ENCODE measurements at regions not wholly inside any gene's neighbourhood (a gene's known extent, or its start where the extent isn't known, plus 50 kb on each side); places are given as distances from the start of the nearest gene placed in this dataset.

GRCh38 chr5:92002721-92003274, 619.7 kb upstream of the ARRDC3 start:
- TF ChIP-seq CTCF (IDR thresholded peaks at IDR 0.05 in 8 of 11, conservative IDR thresholded peaks at IDR 0.05 in 3 of 11) (no peak), POLR2A (IDR thresholded peaks at IDR 0.05) (no peak), POLR2AphosphoS5 (IDR thresholded peaks at IDR 0.05) (no peak)

All from spleen (tissue), 7 donors.